Osteoblast (primary cell): ENCODE measurements at regions not wholly inside any gene's neighbourhood (a gene's known extent, or its start where the extent isn't known, plus 50 kb on each side); places are given as distances from the start of the nearest gene placed in this dataset.

ENCODE experiments used
- DNase-seq: peaks from one replicate; pipeline ENCODE4 v3.0.0; 2011; ENCODE audit warnings: low spot score, mixed read lengths; ENCODE audit not compliant: insufficient read length; ENCODE audit errors: missing footprints
- H2AFZ ChIP-seq: 2 replicates; pipeline ENCODE4 v1.6.0; 2011; ENCODE audit warnings: mild to moderate bottlenecking, low read length
- H3K27ac ChIP-seq: 2 replicates; pipeline ENCODE4 v1.5.1; 2011; ENCODE audit warnings: mild to moderate bottlenecking, low read depth, low read length, moderate library complexity
- H3K27me3 ChIP-seq: 2 replicates; pipeline ENCODE4 v1.6.0; 2012; ENCODE audit warnings: mild to moderate bottlenecking, control low read depth, inconsistent platforms, low read length, moderate library complexity; ENCODE audit not compliant: insufficient read depth
- H3K36me3 ChIP-seq: 2 replicates; pipeline ENCODE4 v1.5.1; 2011; ENCODE audit warnings: mild to moderate bottlenecking, low read length, control low read depth, moderate library complexity; ENCODE audit not compliant: insufficient read depth
- H3K4me1 ChIP-seq: 2 replicates; pipeline ENCODE4 v1.5.1; 2011; ENCODE audit warnings: mild to moderate bottlenecking, low read length, control low read depth, moderate library complexity; ENCODE audit not compliant: insufficient read depth
- H3K4me2 ChIP-seq: 2 replicates; pipeline ENCODE4 v1.6.0; 2011; ENCODE audit warnings: mild to moderate bottlenecking, low read length; ENCODE audit not compliant: insufficient read depth
- H3K4me3 ChIP-seq: fragments of 200-600 bp; sonication (generic); 3 replicates; pipeline ENCODE4 v1.5.1; 2012; ENCODE audit warnings: mild to moderate bottlenecking, low read length, inconsistent platforms; ENCODE audit not compliant: insufficient read depth
- H3K79me2 ChIP-seq: 2 replicates; pipeline ENCODE4 v1.6.0; 2012; ENCODE audit warnings: mild to moderate bottlenecking, low read length, control low read depth, inconsistent platforms; ENCODE audit not compliant: insufficient read depth
- H3K9me3 ChIP-seq: 2 replicates; pipeline ENCODE4 v1.5.1; 2011; ENCODE audit warnings: low read depth, low read length, control low read depth
- H4K20me1 ChIP-seq: 2 replicates; pipeline ENCODE4 v1.6.0; 2012; ENCODE audit warnings: mild to moderate bottlenecking, low read length, control low read depth; ENCODE audit not compliant: insufficient read depth
- TF ChIP-seq, protein P1 (sequence below): IDR thresholded peaks from 2 replicates; pipeline ENCODE4 v1.5.1; 2011; ENCODE audit warnings: mild to moderate bottlenecking, low read depth, low read length, moderate library complexity; ENCODE audit errors: extremely low read depth

- no peaks in the 10 kb centered on the region for H3K36me3 ChIP-seq
- no peaks in the 10 kb centered on the region for H3K4me1 ChIP-seq
- no peak overlapping the region for H3K27ac ChIP-seq
- no peak for DNase-seq
- no peaks in the 10 kb centered on the region for H4K20me1 ChIP-seq
- H3K4me2 ChIP-seq = no peak overlapping the region
- H3K79me2 ChIP-seq = no peaks in the 10 kb centered on the region
- H3K4me3 ChIP-seq = no peak overlapping the region
- H2AFZ ChIP-seq = no peak overlapping the region
- H3K27me3 ChIP-seq = no peaks in the 10 kb centered on the region
- TF ChIP-seq, protein P1, sequence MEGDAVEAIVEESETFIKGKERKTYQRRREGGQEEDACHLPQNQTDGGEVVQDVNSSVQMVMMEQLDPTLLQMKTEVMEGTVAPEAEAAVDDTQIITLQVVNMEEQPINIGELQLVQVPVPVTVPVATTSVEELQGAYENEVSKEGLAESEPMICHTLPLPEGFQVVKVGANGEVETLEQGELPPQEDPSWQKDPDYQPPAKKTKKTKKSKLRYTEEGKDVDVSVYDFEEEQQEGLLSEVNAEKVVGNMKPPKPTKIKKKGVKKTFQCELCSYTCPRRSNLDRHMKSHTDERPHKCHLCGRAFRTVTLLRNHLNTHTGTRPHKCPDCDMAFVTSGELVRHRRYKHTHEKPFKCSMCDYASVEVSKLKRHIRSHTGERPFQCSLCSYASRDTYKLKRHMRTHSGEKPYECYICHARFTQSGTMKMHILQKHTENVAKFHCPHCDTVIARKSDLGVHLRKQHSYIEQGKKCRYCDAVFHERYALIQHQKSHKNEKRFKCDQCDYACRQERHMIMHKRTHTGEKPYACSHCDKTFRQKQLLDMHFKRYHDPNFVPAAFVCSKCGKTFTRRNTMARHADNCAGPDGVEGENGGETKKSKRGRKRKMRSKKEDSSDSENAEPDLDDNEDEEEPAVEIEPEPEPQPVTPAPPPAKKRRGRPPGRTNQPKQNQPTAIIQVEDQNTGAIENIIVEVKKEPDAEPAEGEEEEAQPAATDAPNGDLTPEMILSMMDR = no peak
- H3K9me3 ChIP-seq = no peaks in the 10 kb centered on the region
Observed at GRCh38 chr1:166295656-166296055, 128.9 kb upstream of the FAM78B start.

- no peaks in the 10 kb centered on the region for H3K4me1 ChIP-seq
- H3K27ac ChIP-seq = no peak overlapping the region
- no peak overlapping the region for H3K4me2 ChIP-seq
- H3K79me2 ChIP-seq = no peaks in the 10 kb centered on the region
- DNase-seq = no peak
- TF ChIP-seq, protein P1 = no peak
- no peaks in the 10 kb centered on the region for H3K9me3 ChIP-seq
- H2AFZ ChIP-seq = no peak overlapping the region
- no peaks in the 10 kb centered on the region for H3K36me3 ChIP-seq
- no peaks in the 10 kb centered on the region for H4K20me1 ChIP-seq
- no peaks in the 10 kb centered on the region for H3K27me3 ChIP-seq
- H3K4me3 ChIP-seq = no peak overlapping the region
Observed at GRCh38 chr1:166297993-166298392, 131.2 kb upstream of the FAM78B start.

DNA sequence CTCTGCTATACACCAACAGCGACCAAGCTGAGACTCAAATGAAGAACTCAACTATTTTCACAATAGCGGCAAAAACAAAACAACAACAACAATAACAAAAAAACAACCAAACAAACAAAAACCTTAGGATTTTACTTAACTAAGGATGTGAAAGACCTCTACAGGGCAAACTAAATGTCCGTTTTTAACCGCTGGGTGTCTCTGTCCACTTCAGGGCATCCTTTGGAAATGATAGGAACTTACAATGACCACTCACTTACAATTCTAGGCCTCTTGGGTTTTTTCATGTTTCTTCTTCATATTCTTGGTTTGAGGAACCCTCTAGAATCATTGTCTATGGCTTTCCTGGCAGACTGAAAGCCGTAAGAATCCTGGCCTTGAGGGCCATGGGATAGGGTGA, 134.0 kb upstream of the FAM78B start:
- Histone ChIP-seq H3K9me3 (no peaks in the 10 kb centered on the region), H3K79me2 (no peaks in the 10 kb centered on the region), H3K4me1 (no peaks in the 10 kb centered on the region), H3K4me2 (no peak overlapping the region), H3K27me3 (no peaks in the 10 kb centered on the region), H4K20me1 (no peaks in the 10 kb centered on the region), H3K27ac (no peak overlapping the region), H2AFZ (no peak overlapping the region), H3K36me3 (no peaks in the 10 kb centered on the region), H3K4me3 (no peak overlapping the region)
- TF ChIP-seq, protein P1 = no peak
- no peak for DNase-seq

GRCh38 chr1:166302989-166303758, 136.4 kb upstream of the FAM78B start:
- Histone ChIP-seq H3K27me3 (no peaks in the 10 kb centered on the region), H3K4me2 (no peak overlapping the region), H3K4me1 (no peaks in the 10 kb centered on the region), H3K36me3 (no peaks in the 10 kb centered on the region), H3K79me2 (no peaks in the 10 kb centered on the region), H3K4me3 (no peak overlapping the region), H4K20me1 (no peaks in the 10 kb centered on the region), H2AFZ (no peak overlapping the region), H3K9me3 (no peaks in the 10 kb centered on the region), H3K27ac (no peak overlapping the region)
- no peak for DNase-seq
- TF ChIP-seq, protein P1 = no peak
